ENCODE measurements at regions not wholly inside any gene's neighbourhood (a gene's known extent, or its start where the extent isn't known, plus 50 kb on each side); places are given as distances from the start of the nearest gene placed in this dataset.

DNA sequence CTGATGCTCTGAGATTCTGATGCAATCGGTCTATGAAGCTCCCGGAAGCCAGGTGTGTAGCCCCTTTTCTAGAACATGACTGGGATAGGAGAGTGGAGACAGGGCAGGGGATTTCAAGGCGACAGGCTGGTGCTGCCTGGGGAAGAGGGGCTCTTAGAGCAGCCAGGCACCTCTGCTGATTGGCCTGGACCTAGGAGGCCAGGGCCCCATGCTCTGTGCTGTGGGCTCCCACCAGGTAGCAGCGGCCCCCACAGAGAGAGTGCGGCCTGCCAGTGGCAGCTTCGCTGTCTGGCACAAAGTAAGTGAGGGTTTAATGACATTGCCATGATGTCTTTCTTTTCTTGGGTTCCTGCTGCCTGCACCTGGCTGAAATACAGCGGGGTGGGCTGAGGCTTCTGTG lies 99.4 kb upstream of the PODXL start:
- no peak overlapping the region for H3K27ac ChIP-seq (ENCODE audit: control insufficient read depth, insufficient read depth, low read length)
- no peaks in the 10 kb centered on the region for H4K20me1 ChIP-seq (ENCODE audit: control insufficient read depth, extremely low read depth, insufficient read depth, low read length)
- DNase-seq (ENCODE audit: low read depth, low spot score) (no peak), FAIRE-seq (no peak)
- TF ChIP-seq EZH2 (IDR thresholded peaks at IDR 0.05; ENCODE audit: low read length): no peak
- TF ChIP-seq, protein P1, sequence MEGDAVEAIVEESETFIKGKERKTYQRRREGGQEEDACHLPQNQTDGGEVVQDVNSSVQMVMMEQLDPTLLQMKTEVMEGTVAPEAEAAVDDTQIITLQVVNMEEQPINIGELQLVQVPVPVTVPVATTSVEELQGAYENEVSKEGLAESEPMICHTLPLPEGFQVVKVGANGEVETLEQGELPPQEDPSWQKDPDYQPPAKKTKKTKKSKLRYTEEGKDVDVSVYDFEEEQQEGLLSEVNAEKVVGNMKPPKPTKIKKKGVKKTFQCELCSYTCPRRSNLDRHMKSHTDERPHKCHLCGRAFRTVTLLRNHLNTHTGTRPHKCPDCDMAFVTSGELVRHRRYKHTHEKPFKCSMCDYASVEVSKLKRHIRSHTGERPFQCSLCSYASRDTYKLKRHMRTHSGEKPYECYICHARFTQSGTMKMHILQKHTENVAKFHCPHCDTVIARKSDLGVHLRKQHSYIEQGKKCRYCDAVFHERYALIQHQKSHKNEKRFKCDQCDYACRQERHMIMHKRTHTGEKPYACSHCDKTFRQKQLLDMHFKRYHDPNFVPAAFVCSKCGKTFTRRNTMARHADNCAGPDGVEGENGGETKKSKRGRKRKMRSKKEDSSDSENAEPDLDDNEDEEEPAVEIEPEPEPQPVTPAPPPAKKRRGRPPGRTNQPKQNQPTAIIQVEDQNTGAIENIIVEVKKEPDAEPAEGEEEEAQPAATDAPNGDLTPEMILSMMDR (optimal IDR thresholded peaks at IDR 0.05 in 1 of 3, IDR thresholded peaks at IDR 0.05 in 1 of 3, conservative IDR thresholded peaks at IDR 0.05 in 1 of 3; ENCODE audit: extremely low read depth in 1 of 3, insufficient read depth in 2 of 3, low read length in 3 of 3): no peak
- H3K36me3 ChIP-seq (ENCODE audit: control insufficient read depth in 2 of 2, extremely low read depth in 1 of 2, insufficient read depth in 2 of 2, low read length in 2 of 2): no peaks in the 10 kb centered on the region
- H3K9me1 ChIP-seq (ENCODE audit: control insufficient read depth, extremely low read depth, insufficient read depth, low read length): no peaks in the 10 kb centered on the region
- H3K9me3 ChIP-seq (ENCODE audit: control insufficient read depth, low read depth, low read length): no peaks in the 10 kb centered on the region
- dilution Hi-C loops (cut with MboI; ENCODE audit: extremely low pct_ligation_motif_present, low sequenced_read_pairs): no loop called here
- H3K4me3 ChIP-seq (ENCODE audit: control insufficient read depth in 2 of 3, extremely low read depth in 1 of 3, insufficient read depth in 2 of 3, low read depth in 1 of 3, low read length in 3 of 3): no peak overlapping the region
- H3K27me3 ChIP-seq (ENCODE audit: control insufficient read depth, extremely low read depth, insufficient read depth, low read length): peaks cover 11% of the 10 kb centered on the region
- H3K4me1 ChIP-seq (ENCODE audit: control insufficient read depth, extremely low read depth, insufficient read depth, low read length): no peaks in the 10 kb centered on the region
- H3K4me2 ChIP-seq (ENCODE audit: control insufficient read depth, extremely low read depth, insufficient read depth, low read depth, low read length): no peak overlapping the region
- no peak overlapping the region for H2AFZ ChIP-seq (ENCODE audit: control insufficient read depth, low read length)
- H3K9ac ChIP-seq (ENCODE audit: control insufficient read depth, extremely low read depth, insufficient read depth, low read length): no peak overlapping the region
- no peaks in the 10 kb centered on the region for H3K79me2 ChIP-seq (ENCODE audit: control insufficient read depth, insufficient read depth, low read length)

DNA sequence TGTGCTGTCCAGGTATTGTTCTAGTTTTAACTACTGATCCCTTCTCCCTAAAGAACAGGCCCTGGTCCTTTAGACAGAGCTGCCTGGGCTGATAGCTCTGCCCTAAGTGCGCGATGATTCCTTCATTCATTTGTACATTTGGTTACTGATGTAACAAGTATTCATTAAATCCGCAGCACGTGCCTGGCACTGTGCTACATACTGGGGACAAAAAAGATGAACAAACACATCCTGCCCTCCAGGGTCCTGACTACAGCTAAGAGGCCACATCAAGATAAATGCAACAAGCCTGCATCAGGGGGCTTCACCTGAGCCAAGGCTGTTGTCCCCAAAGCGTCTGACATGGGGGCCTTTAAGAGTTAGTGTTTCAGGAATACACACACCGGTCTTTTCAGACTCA lies 99.0 kb upstream of the PODXL start:
- H4K20me1 ChIP-seq (ENCODE audit: control insufficient read depth, extremely low read depth, insufficient read depth, low read length): no peaks in the 10 kb centered on the region
- H3K36me3 ChIP-seq (ENCODE audit: control insufficient read depth in 2 of 2, extremely low read depth in 1 of 2, insufficient read depth in 2 of 2, low read length in 2 of 2): no peaks in the 10 kb centered on the region
- DNase-seq (ENCODE audit: low read depth, low spot score): no peak
- no peaks in the 10 kb centered on the region for H3K9me3 ChIP-seq (ENCODE audit: control insufficient read depth, low read depth, low read length)
- H3K27ac ChIP-seq (ENCODE audit: control insufficient read depth, insufficient read depth, low read length): no peak overlapping the region
- TF ChIP-seq, protein P1 (optimal IDR thresholded peaks at IDR 0.05 in 1 of 3, IDR thresholded peaks at IDR 0.05 in 1 of 3, conservative IDR thresholded peaks at IDR 0.05 in 1 of 3; ENCODE audit: extremely low read depth in 1 of 3, insufficient read depth in 2 of 3, low read length in 3 of 3): no peak
- no peak for TF ChIP-seq EZH2 (IDR thresholded peaks at IDR 0.05; ENCODE audit: low read length)
- no peaks in the 10 kb centered on the region for H3K9me1 ChIP-seq (ENCODE audit: control insufficient read depth, extremely low read depth, insufficient read depth, low read length)
- no peaks in the 10 kb centered on the region for H3K79me2 ChIP-seq (ENCODE audit: control insufficient read depth, insufficient read depth, low read length)
- no peaks in the 10 kb centered on the region for H3K4me1 ChIP-seq (ENCODE audit: control insufficient read depth, extremely low read depth, insufficient read depth, low read length)
- H3K4me3 ChIP-seq (ENCODE audit: control insufficient read depth in 2 of 3, extremely low read depth in 1 of 3, insufficient read depth in 2 of 3, low read depth in 1 of 3, low read length in 3 of 3): no peak overlapping the region
- H2AFZ ChIP-seq (ENCODE audit: control insufficient read depth, low read length): no peak overlapping the region
- H3K9ac ChIP-seq (ENCODE audit: control insufficient read depth, extremely low read depth, insufficient read depth, low read length): no peak overlapping the region
- no peak for FAIRE-seq
- no peak overlapping the region for H3K4me2 ChIP-seq (ENCODE audit: control insufficient read depth, extremely low read depth, insufficient read depth, low read depth, low read length)
- dilution Hi-C loops (cut with MboI; ENCODE audit: extremely low pct_ligation_motif_present, low sequenced_read_pairs): no loop called here
- H3K27me3 ChIP-seq (ENCODE audit: control insufficient read depth, extremely low read depth, insufficient read depth, low read length): peaks cover 11% of the 10 kb centered on the region
